ENCODE measurements at regions not wholly inside any gene's neighbourhood (a gene's known extent, or its start where the extent isn't known, plus 50 kb on each side); places are given as distances from the start of the nearest gene placed in this dataset.
A peak's percentile ranks its signal among the peaks of the same experiment; 100 is the strongest.
"Not testable (repeated sequence)": the region's sequence is repeated elsewhere in the genome, so short reads cannot be mapped to it uniquely, and the experiment has no call there.

DNA sequence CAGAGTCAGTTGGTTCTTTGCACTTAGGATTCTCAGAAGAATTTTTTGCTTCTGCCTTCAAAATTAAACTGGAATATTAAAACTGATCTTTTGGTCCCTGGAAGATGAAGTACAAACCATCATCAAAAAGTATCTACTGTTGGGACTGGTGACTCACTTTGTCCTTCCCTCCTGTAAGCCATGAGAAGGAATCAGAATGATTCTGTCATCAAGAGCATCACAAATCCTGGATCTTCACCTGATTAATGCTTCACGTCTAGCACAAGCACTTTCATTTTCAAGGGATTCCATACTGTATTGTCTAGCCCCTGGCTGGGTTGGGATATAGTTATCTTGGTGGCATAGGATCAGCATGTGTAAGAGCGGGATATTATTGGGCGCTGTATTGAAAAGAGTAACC, 69.3 kb upstream of the CYP1B1 start:
- DNase-seq = no peak

DNA sequence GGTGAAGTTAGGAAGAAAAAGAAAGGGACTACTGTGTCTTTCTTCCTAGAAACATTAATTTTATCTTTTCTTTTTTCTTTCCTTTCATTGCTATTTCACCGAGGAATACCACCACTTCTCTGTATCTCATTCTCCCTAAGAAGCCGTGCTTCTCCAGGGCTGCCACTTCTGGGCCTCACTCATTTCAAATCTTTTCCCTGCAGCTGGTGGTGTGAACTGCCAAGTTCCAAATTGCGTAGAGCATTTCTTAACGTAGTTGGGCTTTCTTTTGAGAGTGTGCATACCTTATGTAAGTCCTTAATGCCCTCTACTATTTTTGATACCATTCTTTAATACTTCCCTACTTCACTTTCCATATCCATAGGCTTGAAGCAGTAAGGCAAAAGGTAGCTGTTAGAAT, 66.7 kb upstream of the CYP1B1 start:
- DNase-seq = no peak

DNA sequence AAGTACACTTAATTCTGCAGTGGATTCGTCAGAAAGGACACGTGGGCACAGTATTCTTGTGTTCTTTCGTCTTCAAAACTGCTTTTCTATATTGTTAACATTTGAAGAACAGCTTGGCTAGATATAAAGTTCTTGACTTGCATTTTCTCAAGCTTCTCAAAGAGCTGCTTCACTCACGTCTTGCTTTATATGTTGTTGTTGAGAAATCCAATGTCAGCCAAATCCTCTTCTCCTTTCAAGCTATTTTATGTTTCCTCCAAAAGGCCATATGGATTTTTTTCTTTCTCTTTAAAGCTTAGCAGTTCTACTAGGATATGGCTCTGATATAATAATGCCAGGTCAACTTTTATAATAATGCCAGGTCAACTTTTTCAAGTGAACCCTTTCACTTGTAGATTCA, 65.5 kb upstream of the CYP1B1 start:
- DNase-seq = no peak

DNA sequence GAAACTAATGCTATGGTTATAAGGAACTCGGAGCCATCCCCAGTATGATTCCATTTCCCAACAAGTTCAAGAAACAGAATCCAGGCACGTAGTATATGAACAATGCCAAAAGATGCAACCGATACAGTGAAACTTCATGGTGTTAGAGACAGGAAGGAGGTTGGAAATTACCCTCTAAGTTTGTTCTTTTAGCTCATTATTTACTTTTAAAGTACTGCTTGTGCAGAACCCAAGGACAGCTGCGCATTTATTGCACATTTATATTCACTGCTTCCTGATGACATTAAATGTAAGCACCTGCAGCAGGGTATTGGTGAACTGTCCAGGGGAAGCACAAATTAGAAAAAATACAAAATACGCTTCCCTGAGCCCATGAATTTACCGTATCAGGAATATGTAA, 63.0 kb upstream of the CYP1B1 start:
- DNase-seq = no peak

DNA sequence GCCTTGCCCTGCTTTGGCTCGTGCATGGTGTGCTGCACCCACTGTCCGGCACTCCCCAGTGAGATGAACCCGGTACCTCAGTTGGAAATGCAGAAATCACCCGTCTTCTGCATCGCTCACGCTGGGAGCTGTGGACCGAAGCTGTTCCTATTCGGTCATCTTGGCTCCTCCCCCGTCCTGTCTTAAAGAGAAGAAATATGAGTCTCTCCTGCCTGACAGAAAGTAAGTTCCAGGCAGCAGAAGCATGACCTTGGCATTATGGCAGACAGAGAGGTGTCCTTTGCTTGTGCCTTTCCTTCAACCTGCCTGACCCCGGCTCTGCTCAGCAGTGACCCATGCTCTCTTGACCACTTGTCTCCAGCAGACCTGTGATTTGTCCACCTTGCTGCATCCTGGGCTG, 62.5 kb upstream of the CYP1B1 start:
- DNase-seq = no peak

DNA sequence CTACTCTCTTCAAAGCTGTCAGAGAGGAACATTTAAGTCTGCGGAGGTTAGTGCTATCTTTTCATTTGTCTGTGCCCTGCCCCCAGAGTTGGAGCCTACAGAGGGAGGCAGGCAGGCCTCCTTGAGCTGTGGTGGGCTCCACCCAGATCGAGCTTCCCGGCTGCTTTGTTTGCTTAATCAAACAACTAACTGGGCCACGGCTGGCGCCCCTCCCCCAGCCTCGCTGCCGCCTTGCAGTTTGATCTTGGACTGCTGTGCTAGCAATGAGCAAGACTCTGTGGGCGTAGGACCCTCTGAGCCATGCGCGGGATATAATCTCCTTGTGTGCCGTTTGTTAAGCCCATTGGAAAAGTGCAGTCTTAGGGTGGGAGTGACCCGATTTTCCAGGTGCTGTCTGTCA, 62.0 kb upstream of the CYP1B1 start:
- not testable (repeated sequence) for DNase-seq

DNA sequence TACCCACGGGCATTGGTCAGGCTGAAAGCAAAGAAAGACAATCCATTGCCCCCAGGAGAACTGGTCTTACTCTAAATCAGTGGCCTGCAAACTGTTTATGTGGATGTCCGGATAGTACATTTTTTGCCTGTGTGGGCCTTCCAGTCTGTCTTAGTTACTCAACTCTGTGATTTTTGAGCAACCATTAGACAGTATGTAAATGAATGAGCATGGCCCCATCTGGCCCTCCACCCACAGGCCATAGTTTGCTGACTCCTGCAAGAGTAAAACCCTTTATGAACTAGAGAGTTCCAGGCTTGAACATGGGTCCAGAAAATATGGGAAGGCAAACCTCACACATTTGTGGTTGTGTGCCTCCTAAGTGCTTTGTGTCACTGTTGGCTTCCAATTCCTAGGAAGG, 55.7 kb upstream of the CYP1B1 start:
- no peak for DNase-seq

DNA sequence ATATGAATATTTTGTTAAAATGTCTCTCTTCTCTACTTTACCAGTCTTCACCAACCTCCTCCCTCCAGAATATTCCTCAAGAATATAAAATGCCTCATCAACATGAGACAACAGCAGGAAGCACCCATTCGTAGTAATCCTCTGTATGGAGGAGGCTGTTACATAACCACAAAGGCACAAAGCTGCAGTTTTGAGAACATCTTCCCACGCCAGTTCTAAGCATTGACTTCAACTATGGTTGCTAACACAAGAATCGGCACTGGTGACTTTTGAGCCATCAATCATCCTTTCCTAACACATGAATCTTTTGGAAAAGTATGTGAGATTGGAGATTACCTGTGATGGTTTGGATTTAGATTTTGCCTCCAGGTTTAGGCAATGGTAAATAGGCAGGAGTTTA, 54.9 kb upstream of the CYP1B1 start:
- DNase-seq = no peak

DNA sequence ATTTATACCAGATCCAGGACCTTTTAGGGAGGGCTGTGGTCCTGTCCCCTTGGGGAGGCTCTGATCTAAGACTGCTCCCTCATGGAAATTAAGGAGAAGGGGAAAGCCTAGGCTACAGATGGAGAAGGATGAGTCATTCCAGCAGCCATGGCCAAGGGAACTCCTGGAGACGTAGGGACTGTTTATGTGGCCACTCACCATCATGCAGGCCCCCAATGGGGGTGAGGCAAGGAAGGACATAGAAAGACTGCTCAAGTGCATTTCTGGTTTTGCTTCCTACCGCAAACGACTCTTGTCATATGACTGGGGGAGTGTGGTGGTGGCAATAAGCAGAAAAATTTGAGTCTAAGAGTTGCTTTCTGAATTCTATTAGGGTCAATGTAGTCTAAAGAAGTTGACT, 54.0 kb upstream of the CYP1B1 start:
- DNase-seq = no peak

DNA sequence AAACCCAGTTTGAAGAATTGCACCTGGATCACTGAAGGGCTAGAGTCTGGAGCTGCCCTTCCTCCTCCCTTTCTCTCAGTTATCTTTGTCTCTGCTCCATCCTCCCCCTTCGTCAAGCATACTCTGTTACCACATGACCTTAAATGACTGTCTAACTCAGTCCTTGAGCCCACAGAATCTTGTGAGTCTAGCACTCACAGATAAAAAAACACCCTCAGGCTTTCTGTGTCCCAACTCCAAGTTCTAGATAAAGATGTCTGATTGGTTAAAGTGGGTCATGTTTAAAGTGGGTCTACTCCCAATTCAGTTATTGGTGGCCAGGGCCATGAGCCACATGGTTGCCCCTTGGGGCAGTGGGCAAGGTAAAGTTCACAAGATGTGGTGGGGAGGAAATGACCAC, 53.5 kb upstream of the CYP1B1 start:
- no peak for DNase-seq

DNA sequence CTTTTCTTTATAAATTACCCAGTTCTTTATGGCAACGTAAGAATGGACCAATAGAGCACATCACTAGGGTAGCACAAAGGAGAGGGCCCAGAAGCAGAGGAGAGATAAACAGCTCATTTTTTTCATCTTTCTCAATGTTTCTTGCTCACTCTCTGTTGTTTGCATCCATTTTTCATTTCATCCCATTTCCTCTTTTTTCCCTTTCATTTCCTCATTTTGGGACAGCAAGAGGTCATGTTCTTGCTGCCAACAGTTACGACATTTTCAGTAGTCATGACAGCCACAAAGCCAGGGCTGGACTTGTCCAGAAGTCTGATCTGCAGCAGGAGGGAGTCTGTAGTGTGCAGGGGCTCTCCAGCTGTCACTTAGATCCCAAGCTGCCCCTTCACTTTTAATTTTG, 52.7 kb upstream of the CYP1B1 start:
- peak; percentile 12 for DNase-seq

DNA sequence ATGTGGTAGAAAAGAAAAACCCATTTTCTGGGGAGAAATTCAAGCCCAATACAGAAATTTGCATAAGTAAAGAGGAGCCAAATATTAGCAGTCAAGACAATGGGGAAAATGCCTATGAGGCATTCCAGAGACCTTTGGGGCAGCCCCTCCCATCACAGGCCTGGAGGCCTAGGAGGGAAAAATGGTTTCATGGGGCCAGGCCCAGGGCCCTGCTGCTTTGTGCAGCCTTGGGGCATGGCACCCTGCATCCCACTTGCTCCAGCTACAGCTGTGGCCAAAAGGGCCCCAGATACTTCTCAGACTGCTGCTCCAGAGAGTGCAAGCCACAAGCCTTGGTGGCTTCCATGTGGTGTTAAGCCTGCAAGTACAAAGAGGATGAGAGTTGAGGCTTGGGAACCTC, 51.3 kb upstream of the CYP1B1 start:
- DNase-seq = no peak

DNA sequence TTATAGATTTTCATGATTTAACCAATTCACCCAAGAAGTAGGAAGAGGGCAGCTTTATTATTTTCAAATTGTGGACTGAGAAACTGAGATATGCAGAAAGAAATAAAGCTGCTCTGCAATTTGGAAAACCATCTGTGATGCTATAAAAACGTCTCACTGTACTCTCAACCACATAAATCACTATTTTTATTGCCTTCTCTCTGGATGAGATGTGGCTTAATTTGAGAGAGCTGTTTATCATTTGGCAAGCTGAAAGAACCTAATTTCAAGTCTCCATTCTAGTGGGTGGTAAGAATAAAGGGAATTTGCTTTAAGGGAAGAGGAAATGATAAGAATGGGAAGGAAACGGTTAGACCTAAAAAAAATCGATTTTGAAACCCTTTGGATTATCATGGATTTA, 49.9 kb upstream of the CYP1B1 start:
- DNase-seq = no peak
